H1 (cell line): ENCODE measurements at regions not wholly inside any gene's neighbourhood (a gene's known extent, or its start where the extent isn't known, plus 50 kb on each side); places are given as distances from the start of the nearest gene placed in this dataset.

Experiments used
- CTCF ChIA-PET: fragments of 300-600 bp; sonication (Branson Sonifier 250); formaldehyde crosslinking; loops from one replicate; lab custom pipeline; 2021; ENCODE audit not compliant: partially characterized antibody; lab: Charles Lee
- POLR2A ChIA-PET: fragments of 300-600 bp; sonication (Branson Sonifier 250); formaldehyde crosslinking; loops from one replicate; lab custom pipeline; 2021; ENCODE audit warnings: inconsistent platforms; ENCODE audit not compliant: partially characterized antibody; lab: Charles Lee
- DNase-seq, 2 experiments: peaks; one replicate each; pipeline versions ENCODE4 v3.0.0 to v3.0.0-alpha.2; 2010 to 2022; ENCODE audit warnings: low spot score in 2 of 2, low read depth in 1 of 2, mixed read lengths in 1 of 2
- FAIRE-seq: peaks from 2 replicates; lab custom pipeline; 2011; peaks lifted over from hg19 to GRCh38; lab: Jason Lieb, UNC
- H2AFZ ChIP-seq: 2 replicates; pipeline ENCODE4 v1.8.1; 2012; ENCODE audit warnings: low read length, inconsistent platforms
- H2AK5ac ChIP-seq: 2 replicates; pipeline ENCODE4 v1.6.1; 2013; ENCODE audit warnings: low read depth, low read length
- H2BK120ac ChIP-seq: replicated peaks from 2 replicates; pipeline ENCODE3; 2013; ENCODE audit warnings: low read depth, low read length, inconsistent platforms
- H2BK12ac ChIP-seq: 2 replicates; pipeline ENCODE4 v1.6.1; 2013; ENCODE audit warnings: low read depth, low read length
- H2BK15ac ChIP-seq: 2 replicates; pipeline ENCODE4 v1.6.1; 2013; ENCODE audit warnings: low read length
- H2BK20ac ChIP-seq: 2 replicates; pipeline ENCODE4 v1.6.1; 2013; ENCODE audit warnings: low read length
- H2BK5ac ChIP-seq: 2 replicates; pipeline ENCODE4 v1.6.1; 2013; ENCODE audit warnings: low read depth, low read length
- H3K14ac ChIP-seq: 2 replicates; pipeline ENCODE4 v1.6.1; 2013; ENCODE audit warnings: inconsistent platforms; ENCODE audit not compliant: insufficient read length
- H3K18ac ChIP-seq: 2 replicates; pipeline ENCODE4 v1.6.1; 2013; ENCODE audit warnings: low read length; ENCODE audit errors: extremely low read depth
- H3K23ac ChIP-seq: 2 replicates; pipeline ENCODE4 v1.6.1; 2013; ENCODE audit warnings: inconsistent platforms; ENCODE audit not compliant: insufficient read length
- H3K23me2 ChIP-seq: 2 replicates; pipeline ENCODE4 v1.6.1; 2013; ENCODE audit warnings: low read depth, low read length
- H3K27ac ChIP-seq: 2 replicates; pipeline ENCODE4 v1.6.1; 2011; ENCODE audit warnings: low read depth, low read length, inconsistent platforms
- H3K27me3 ChIP-seq, 4 experiments: replicated peaks in 1 of 4; 1 replicate in 1 of 4; 2 replicates in 3 of 4; pipeline versions ENCODE4 v1.6.1 to v1.8.1; 2011 to 2013; ENCODE audit warnings: low read length in 3 of 4, mild to moderate bottlenecking in 3 of 4, inconsistent platforms in 2 of 4, mixed read lengths in 2 of 4, moderate library complexity in 1 of 4; ENCODE audit not compliant: control insufficient read depth in 3 of 4, insufficient read depth in 3 of 4; ENCODE audit errors: extremely low read depth in 1 of 4
- H3K36me3 ChIP-seq, 4 experiments: 2 replicates each; pipeline versions ENCODE4 v1.6.1 to v1.8.1; 2011 to 2013; ENCODE audit warnings: mild to moderate bottlenecking in 4 of 4, low read length in 3 of 4, moderate library complexity in 2 of 4, control low read depth in 1 of 4, inconsistent platforms in 1 of 4; ENCODE audit not compliant: insufficient read depth in 4 of 4, control insufficient read depth in 2 of 4
- H3K4ac ChIP-seq: replicated peaks from 2 replicates; pipeline ENCODE3; 2013; ENCODE audit warnings: low read length, low read depth, mixed read lengths, inconsistent platforms; ENCODE audit not compliant: insufficient read length
- H3K4me1 ChIP-seq, 4 experiments: replicated peaks in 1 of 4; 1 replicate in 1 of 4; 2 replicates in 3 of 4; pipeline versions ENCODE4 v1.6.1 to v1.8.1; 2011 to 2013; ENCODE audit warnings: low read length in 3 of 4, inconsistent platforms in 2 of 4, mixed read lengths in 1 of 4; ENCODE audit not compliant: insufficient read depth in 4 of 4, control insufficient read depth in 3 of 4
- H3K4me2 ChIP-seq, 2 experiments: 2 replicates each; pipeline versions ENCODE4 v1.6.1 to v1.8.1; 2011 to 2013; ENCODE audit warnings: low read depth in 2 of 2, low read length in 2 of 2, control low read depth in 1 of 2, inconsistent platforms in 1 of 2, mild to moderate bottlenecking in 1 of 2; ENCODE audit not compliant: insufficient read depth in 1 of 2
- H3K4me3 ChIP-seq, 4 experiments: fragments of 200-600, 300-600 bp in 1 of 4; sonication (generic), shearing (Covaris generic), sonication (Bioruptor Twin) in 1 of 4; 2 replicates each; pipeline versions ENCODE4 v1.5.1 to v1.8.1; 2011 to 2016; ENCODE audit warnings: low read length in 4 of 4, low read depth in 3 of 4, control low read depth in 2 of 4, inconsistent platforms in 2 of 4, mild to moderate bottlenecking in 2 of 4, mixed read lengths in 1 of 4, moderate library complexity in 1 of 4; ENCODE audit not compliant: insufficient read depth in 2 of 4; ENCODE audit errors: extremely low read depth in 1 of 4
- H3K56ac ChIP-seq: replicated peaks from 2 replicates; pipeline ENCODE3; 2013; ENCODE audit warnings: low read depth, mild to moderate bottlenecking, mixed read lengths, low read length, inconsistent platforms; ENCODE audit not compliant: insufficient read length
- H3K79me1 ChIP-seq: 2 replicates; pipeline ENCODE4 v1.6.1; 2013; ENCODE audit warnings: low read depth, low read length, control low read depth
- H3K79me2 ChIP-seq, 2 experiments: 2 replicates each; pipeline versions ENCODE4 v1.6.1 to v1.8.1; 2012 to 2013; ENCODE audit warnings: low read length in 2 of 2, mild to moderate bottlenecking in 2 of 2, inconsistent platforms in 1 of 2; ENCODE audit not compliant: insufficient read depth in 2 of 2, control insufficient read depth in 1 of 2
- H3K9ac ChIP-seq, 4 experiments: replicated peaks in 1 of 4; 1 replicate in 1 of 4; 2 replicates in 3 of 4; pipeline versions ENCODE4 v1.6.1 to v1.8.1; 2011 to 2013; ENCODE audit warnings: low read depth in 3 of 4, low read length in 3 of 4, control low read depth in 2 of 4, mild to moderate bottlenecking in 2 of 4, moderate library complexity in 2 of 4, inconsistent platforms in 1 of 4; ENCODE audit errors: extremely low read depth in 1 of 4
- H3K9me3 ChIP-seq, 2 experiments: 2 replicates each; pipeline versions ENCODE4 v1.6.1 to v1.8.1; 2012 to 2013; ENCODE audit warnings: mild to moderate bottlenecking in 2 of 2, moderate library complexity in 2 of 2, control low read depth in 1 of 2, inconsistent platforms in 1 of 2, low read depth in 1 of 2, low read length in 1 of 2, mixed read lengths in 1 of 2; ENCODE audit not compliant: insufficient read depth in 2 of 2
- H4K20me1 ChIP-seq, 2 experiments: replicated peaks in 1 of 2; 2 replicates each; pipeline versions ENCODE3 to v1.8.1; 2011 to 2013; ENCODE audit warnings: inconsistent platforms in 2 of 2, low read length in 2 of 2, mild to moderate bottlenecking in 1 of 2; ENCODE audit not compliant: insufficient read depth in 2 of 2, control insufficient read depth in 1 of 2
- H4K5ac ChIP-seq: 2 replicates; pipeline ENCODE4 v1.6.1; 2013; ENCODE audit warnings: low read length, low read depth, mixed read lengths, inconsistent platforms; ENCODE audit not compliant: insufficient read length
- H4K8ac ChIP-seq: 2 replicates; pipeline ENCODE4 v1.8.0; 2013; ENCODE audit warnings: mild to moderate bottlenecking, moderate library complexity, low read length, inconsistent platforms; ENCODE audit not compliant: insufficient read depth; ENCODE audit errors: extremely low read depth
- H4K91ac ChIP-seq: replicated peaks from 2 replicates; pipeline ENCODE3; 2013; ENCODE audit warnings: low read length, mixed read lengths, inconsistent platforms; ENCODE audit not compliant: insufficient read length
- RFX5 ChIP-seq: IDR thresholded peaks from 2 replicates; pipeline ENCODE4 v1.6.1; 2011; ENCODE audit warnings: low read depth, low read length, improper control_type of control experiment, borderline replicate concordance
- SIN3A ChIP-seq, 2 experiments: IDR thresholded peaks in 1 of 2; conservative IDR thresholded peaks in 1 of 2; 2 replicates each; pipeline ENCODE4 v1.6.1; 2011 to 2012; ENCODE audit warnings: low read length in 2 of 2, improper control_type of control experiment in 1 of 2, low read depth in 1 of 2, mild to moderate bottlenecking in 1 of 2

GRCh38 chr13:47019977-47020376, 123.1 kb upstream of the HTR2A start:
- Histone ChIP-seq H3K4ac (no peak overlapping the region), H3K4me1 (no peaks in the 10 kb centered on the region), H2AK5ac (no peak overlapping the region), H2BK15ac (no peak overlapping the region), H3K9ac (no peak overlapping the region; a peak in 1 of 7 replicates), H4K5ac (no peak overlapping the region), H3K79me2 (no peaks in the 10 kb centered on the region), H3K79me1 (no peaks in the 10 kb centered on the region), H3K9me3 (no peaks in the 10 kb centered on the region), H3K27ac (no peak overlapping the region), H2BK20ac (no peak overlapping the region), H4K20me1 (no peaks in the 10 kb centered on the region), H3K4me3 (no peak overlapping the region), H3K18ac (no peak overlapping the region), H2BK5ac (no peak overlapping the region), H4K8ac (no peak overlapping the region), H3K56ac (no peak overlapping the region), H3K23ac (no peak overlapping the region), H4K91ac (no peak overlapping the region), H3K36me3 (no peaks in the 10 kb centered on the region), H2BK120ac (no peak overlapping the region), H3K23me2 (no peaks in the 10 kb centered on the region), H2AFZ (no peak overlapping the region), H3K27me3 (no peaks in the 10 kb centered on the region), H2BK12ac (no peak overlapping the region), H3K4me2 (no peak overlapping the region), H3K14ac (no peak overlapping the region)
- FAIRE-seq = no peak
- TF ChIP-seq SIN3A (conservative IDR thresholded peaks at IDR 0.05 in 1 of 2, IDR thresholded peaks at IDR 0.05 in 1 of 2; ENCODE audit: low read depth in 1 of 2, low read length in 2 of 2) (no peak), RFX5 (no peak)
- DNase-seq = no peak
- CTCF ChIA-PET = interaction anchor here (1.0 kb wide), 1 partner anchor 133 kb away, joined by 3 read pairs; no protein-coding TSS in a partner anchor
- POLR2A ChIA-PET = no interaction called here
